PC-3 (cell line): ENCODE measurements at regions not wholly inside any gene's neighbourhood (a gene's known extent, or its start where the extent isn't known, plus 50 kb on each side); places are given as distances from the start of the nearest gene placed in this dataset.

Experiments
- EZH2 ChIP-seq: fragments of 300-600 bp; sonication (generic); IDR thresholded peaks from one replicate; pipeline ENCODE4 v1.6.1; 2017; ENCODE audit warnings: antibody characterized with exemption, mild to moderate bottlenecking, low read length; ENCODE audit not compliant: unreplicated experiment
- EZH2phosphoT487 ChIP-seq: fragments of 300-600 bp; sonication (generic); IDR thresholded peaks from 2 replicates; pipeline ENCODE4 v1.6.1; 2018; ENCODE audit warnings: mild to moderate bottlenecking, antibody characterized with exemption, low read length, borderline replicate concordance
- TF ChIP-seq, protein P1 (sequence below): fragments of 300-600 bp; sonication (generic); conservative IDR thresholded peaks from 2 replicates; pipeline ENCODE4 v1.5.1; 2017; ENCODE audit warnings: antibody characterized with exemption, low read depth, mild to moderate bottlenecking, low read length

- TF ChIP-seq EZH2 (no peak), EZH2phosphoT487 (no peak)
- TF ChIP-seq, protein P1, sequence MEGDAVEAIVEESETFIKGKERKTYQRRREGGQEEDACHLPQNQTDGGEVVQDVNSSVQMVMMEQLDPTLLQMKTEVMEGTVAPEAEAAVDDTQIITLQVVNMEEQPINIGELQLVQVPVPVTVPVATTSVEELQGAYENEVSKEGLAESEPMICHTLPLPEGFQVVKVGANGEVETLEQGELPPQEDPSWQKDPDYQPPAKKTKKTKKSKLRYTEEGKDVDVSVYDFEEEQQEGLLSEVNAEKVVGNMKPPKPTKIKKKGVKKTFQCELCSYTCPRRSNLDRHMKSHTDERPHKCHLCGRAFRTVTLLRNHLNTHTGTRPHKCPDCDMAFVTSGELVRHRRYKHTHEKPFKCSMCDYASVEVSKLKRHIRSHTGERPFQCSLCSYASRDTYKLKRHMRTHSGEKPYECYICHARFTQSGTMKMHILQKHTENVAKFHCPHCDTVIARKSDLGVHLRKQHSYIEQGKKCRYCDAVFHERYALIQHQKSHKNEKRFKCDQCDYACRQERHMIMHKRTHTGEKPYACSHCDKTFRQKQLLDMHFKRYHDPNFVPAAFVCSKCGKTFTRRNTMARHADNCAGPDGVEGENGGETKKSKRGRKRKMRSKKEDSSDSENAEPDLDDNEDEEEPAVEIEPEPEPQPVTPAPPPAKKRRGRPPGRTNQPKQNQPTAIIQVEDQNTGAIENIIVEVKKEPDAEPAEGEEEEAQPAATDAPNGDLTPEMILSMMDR: peak; percentile 27; the same call in 1 of the 2 replicates
These were observed 128.6 kb upstream of the NYAP2 start for GRCh38 chr2:225270861-225271260.
